NCI-H2107 (cell line): ENCODE measurements at regions not wholly inside any gene's neighbourhood (a gene's known extent, or its start where the extent isn't known, plus 50 kb on each side); places are given as distances from the start of the nearest gene placed in this dataset.

Experiments
- DNase-seq: peaks from one replicate; lab custom pipeline; 2025; lab: John Stamatoyannopoulos, UW

DNA sequence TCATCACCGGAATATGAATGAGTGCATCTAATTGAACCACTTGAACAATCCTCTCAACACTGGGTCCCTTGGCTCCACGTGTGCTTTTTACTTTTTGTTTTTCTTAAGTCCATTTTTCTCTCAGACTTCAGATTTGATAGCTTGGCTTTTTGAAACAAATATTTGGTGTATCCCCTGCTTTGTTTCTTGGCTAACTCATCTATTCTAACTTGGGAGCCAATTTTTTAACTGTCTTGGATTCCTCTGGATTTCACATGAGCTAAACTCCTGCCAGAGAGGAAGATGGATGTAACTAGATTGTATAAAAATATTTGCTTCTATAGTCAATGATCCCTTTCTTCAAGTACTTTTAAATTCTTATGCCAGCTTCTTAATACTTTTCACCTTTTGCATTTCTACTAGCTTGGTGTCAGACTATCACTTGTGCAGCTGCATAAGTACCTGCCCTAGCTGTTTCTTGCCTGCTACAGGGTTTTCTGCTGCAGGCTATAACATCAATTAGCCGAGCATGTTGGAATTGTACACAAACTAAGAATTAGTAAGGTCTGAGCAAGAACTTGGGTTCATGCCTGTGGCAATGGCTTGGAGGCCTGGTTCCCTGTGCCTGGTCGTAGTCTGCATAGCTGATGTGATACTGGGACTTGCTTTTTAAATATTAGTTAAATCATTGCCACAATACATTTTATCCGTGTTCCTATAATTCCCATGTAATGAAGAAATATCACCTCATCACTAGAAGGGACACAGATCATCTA, 281.5 kb downstream of the EN1 start:
- DNase-seq, result no peak

DNA sequence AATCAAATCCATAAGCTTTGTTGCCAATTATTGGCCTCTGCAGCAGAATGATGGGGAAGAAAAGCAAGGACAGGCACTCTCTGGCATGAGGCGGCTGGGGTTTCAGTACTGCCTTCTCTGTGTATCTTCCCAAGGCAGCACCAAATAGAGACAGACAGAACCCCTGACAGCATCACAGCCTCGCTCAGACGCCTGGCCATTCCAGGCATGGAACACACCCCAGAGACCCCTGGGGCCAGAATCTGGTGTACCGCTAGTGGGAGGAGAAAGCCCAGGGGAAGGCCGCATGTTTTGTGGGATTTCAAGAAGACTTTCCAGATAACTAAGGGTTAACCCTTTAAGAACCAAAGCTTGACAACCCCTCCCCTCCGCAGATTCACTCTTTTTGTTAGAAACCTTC, 282.1 kb downstream of the EN1 start:
- no peak for DNase-seq

- DNase-seq, result no peak
These were observed 285.3 kb downstream of the EN1 start for GRCh38 chr2:118562144-118562543.

- no peak for DNase-seq
These were observed 288.6 kb downstream of the EN1 start for GRCh38 chr2:118558846-118559245.

GRCh38 chr2:118557791-118558190, 289.7 kb downstream of the EN1 start:
- no peak for DNase-seq

DNA sequence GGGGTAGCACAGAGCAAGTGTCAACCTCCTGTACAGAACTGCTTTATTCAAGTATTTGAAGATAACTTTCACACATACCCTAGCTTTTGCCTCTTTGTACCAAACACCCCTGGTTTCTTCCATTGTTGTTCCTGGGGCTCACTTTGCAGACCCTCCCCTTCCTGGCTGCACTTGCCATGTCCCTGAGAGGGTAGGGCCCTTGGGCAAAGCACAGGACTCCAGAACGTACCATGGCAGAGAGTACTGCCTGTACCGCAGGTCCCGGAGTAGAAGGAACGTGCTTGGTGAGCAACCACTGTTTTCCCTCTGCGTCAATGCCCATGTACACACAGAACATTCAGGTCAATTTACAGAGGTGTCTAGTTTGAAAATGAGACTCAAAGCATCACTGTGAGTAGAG, 290.4 kb downstream of the EN1 start:
- no peak for DNase-seq

GRCh38 chr2:118554616-118555015, 292.8 kb downstream of the EN1 start:
- no peak for DNase-seq

DNA sequence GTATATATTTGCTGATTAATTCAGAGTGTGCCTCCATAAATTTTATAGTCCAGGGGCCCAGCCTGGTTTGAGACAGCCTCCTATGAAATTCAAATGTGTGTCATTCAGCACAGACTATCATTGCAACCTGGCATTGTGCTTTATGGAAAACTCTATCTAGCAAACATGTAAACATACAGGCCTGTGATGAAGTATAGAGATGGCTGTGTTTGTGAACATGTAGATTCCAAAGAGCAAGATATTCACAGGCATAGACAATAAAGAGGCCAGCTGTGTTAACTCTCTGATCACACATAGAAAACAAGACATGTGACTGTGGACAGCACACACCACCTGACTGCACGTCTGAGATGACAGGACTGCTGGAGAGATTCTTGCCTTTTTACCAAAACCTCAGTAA, 297.9 kb downstream of the EN1 start:
- DNase-seq, result no peak

DNA sequence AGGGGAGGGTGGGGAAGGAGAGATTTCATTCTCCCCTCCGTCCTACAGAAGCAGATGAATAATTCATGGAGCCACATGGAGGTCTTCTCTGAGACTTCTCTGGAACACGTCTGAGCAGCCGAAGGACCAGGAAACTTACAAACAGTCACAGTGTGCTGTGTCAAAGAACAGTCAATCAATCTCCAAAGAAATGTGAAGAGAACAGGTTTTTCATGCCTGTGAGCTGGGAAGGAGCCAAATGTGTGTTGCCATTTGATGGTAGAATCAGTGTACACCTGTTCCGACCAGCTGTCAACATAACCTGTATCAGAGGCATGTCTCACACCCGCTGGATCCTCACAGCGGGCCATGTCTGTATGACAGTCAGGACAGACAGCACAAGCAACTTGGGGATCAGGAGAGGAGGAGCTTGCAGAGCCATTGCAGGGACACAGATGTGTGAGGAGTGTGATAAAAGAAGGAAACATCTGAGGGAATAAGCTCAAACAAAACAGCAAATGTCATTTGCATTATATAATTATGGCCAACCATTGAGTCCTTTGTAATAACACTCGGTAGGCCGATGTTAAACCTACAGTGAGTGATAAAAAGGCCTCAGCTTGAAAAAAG, 298.5 kb downstream of the EN1 start:
- DNase-seq, result no peak

DNA sequence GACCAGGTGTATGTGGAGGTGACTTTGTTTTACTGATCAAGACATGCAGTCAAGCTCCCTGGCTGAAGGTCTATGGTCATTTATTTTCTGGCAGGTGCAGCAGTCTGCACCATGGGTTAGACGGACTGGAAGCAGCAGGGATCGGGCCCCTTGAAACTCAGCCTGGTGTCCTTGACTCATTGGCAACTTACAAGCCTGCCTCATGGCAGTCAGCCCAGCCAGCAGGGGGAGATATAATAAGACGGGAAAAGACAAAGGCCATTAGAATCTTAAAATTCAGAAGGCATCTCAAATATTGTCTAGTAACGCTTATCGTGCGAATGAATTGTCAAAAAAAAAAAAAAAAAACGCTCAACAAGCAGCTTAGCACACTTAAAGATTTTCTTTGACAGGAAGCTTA, 308.2 kb downstream of the EN1 start:
- DNase-seq, result no peak

DNA sequence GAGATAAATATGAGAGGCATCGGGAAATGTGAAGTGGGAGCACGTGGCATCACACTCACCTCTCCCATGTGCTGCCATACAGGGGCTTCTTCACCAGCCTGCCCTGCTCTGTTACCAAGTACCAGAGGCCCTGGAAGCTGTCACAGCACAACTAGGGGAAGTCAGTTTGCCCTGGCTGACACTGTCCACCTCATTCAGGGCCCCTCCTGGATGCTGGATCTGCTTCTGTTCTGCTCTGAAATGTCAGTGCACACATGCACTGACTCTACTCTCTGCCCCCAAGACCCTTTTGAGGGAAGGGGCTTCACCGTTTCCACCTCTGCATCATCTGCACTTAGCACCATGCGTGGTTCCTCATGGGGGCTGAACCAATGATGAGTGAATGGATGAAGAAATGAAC, 311.1 kb downstream of the EN1 start:
- no peak for DNase-seq

DNA sequence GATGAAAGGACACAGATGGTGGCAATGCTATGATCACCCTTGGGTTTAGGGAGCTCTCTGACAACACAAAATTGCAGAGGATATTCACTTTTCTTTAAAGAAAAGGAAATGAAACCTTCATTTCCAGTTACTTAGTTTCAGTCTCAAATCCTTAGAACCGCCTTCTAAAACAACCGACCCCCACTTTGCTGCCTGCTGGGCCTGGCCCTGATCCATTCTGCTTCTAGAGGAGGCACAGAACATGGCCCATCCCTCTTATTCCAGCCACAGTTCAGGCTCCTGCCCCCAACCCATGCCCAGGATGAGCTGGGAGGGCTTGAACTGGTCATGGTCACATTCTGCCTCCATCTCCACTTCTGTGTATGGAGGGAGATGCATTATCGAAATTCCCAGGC, 311.6 kb downstream of the EN1 start:
- DNase-seq, result no peak

- DNase-seq, result no peak
These were observed 312.2 kb downstream of the EN1 start for GRCh38 chr2:118535171-118535817.

GRCh38 chr2:118530976-118531375, 316.5 kb downstream of the EN1 start:
- DNase-seq, result no peak

- no peak for DNase-seq
These were observed 317.4 kb downstream of the EN1 start for GRCh38 chr2:118529908-118530599.

DNA sequence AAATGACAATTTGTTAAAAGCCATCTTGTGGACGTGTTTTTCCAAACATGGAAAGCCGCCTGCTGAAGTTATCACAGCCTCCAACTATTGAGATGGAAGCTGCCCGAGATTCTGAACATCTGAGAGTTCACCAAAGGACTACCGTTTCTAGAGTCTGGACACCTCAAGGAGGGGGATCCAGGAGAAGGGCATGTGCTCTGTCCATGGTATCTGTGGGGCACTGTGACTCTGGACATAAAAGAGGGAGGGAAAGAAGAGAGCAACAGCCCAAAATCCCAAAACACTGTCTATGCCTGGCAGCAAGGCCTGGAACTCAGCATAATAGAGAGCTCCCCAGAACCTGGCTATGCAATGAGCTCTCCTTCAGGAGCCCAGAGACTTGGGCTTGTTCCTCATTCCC, 319.9 kb downstream of the EN1 start:
- DNase-seq, result no peak

- DNase-seq, result no peak
These were observed 322.1 kb downstream of the EN1 start for GRCh38 chr2:118525346-118525745.

GRCh38 chr2:118524911-118525310, 322.5 kb downstream of the EN1 start:
- no peak for DNase-seq

- DNase-seq, result no peak
These were observed 323.7 kb downstream of the EN1 start for GRCh38 chr2:118523761-118524160.

DNA sequence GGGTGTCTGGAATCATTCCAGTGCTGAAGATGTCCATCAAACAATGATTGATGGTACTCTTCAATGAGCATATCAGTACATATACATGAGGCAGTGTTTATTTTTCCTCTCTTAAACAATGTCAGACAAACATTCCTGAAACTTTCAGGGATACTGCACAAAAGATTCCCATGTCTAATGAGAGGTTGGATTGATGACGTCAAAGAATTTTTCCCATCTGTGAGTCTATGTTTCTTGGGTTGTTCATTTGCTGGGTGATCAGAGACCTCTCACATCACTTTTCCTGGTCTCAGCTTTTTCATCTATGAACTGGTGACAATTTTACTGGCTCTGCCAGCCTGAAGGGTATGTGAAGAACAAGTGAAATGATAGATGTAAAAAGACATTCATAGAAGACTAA, 325.5 kb downstream of the EN1 start:
- no peak for DNase-seq

DNA sequence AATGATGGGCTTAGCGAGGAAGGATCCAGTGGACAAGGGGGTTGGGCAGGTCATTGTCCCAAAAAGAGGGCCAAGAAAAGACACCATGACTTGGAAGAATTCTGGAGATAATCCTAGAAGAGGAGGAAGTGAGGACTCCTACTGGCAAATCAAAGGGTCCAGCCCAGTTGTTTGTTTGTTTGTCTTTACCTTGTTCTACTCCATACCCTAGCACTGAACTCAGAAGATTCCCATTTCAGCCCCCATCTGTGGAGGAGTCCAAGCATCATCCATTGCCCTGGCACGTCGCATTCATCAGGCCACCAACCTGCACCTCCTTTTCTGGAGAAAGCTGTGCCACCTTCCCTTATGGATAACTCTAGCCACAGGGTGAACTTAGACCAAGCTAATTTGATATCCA, 326.2 kb downstream of the EN1 start:
- DNase-seq, result no peak

GRCh38 chr2:118520246-118520645, 327.2 kb downstream of the EN1 start:
- no peak for DNase-seq

DNA sequence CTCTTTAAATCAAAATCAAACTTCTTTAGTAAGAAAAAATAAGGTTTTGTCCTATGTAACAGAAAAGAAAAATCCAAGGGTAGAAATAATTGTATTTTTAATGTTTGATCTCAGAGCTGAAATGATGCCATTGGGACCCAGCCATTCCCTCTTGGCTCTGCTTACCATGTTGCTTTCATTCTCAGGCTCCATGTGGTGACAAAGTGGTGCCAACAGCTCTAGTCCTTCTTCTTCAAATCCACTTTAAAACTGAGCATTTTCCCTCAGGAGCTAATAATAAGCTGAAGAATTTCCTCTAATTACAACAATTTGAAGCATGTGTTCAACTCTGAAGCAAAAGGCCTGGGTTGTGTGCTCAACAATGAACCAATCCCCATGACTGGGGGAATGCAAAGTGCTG, 327.9 kb downstream of the EN1 start:
- DNase-seq, result no peak
